ENCODE measurements at regions not wholly inside any gene's neighbourhood (a gene's known extent, or its start where the extent isn't known, plus 50 kb on each side); places are given as distances from the start of the nearest gene placed in this dataset.

- no peak overlapping the region for H4K91ac ChIP-seq (ENCODE audit: insufficient read length, low read depth, low read length)
- no peak overlapping the region for H3K4ac ChIP-seq (ENCODE audit: low read depth, low read length)
- no peaks in the 10 kb centered on the region for H3K79me2 ChIP-seq (ENCODE audit: insufficient read depth, low read length)
- no peak overlapping the region for H2BK120ac ChIP-seq (ENCODE audit: low read depth, low read length, poor library complexity, severe bottlenecking)
- no peak overlapping the region for H2AK5ac ChIP-seq (ENCODE audit: insufficient read length, low read length)
- no peak overlapping the region for H2BK15ac ChIP-seq (ENCODE audit: low read depth, low read length)
- H3T11ph ChIP-seq (ENCODE audit: low read length) = no peak overlapping the region
- DNase-seq = no peak
- H3K27ac ChIP-seq (ENCODE audit: insufficient read length, low read depth, low read length) = no peak overlapping the region
- H3K4me2 ChIP-seq (ENCODE audit: insufficient read depth, insufficient read length, low read length) = no peak overlapping the region
- no peak overlapping the region for H3K56ac ChIP-seq (ENCODE audit: insufficient read length, low read depth, low read length)
- no peak overlapping the region for H2BK20ac ChIP-seq (ENCODE audit: low read depth, low read length, poor library complexity, severe bottlenecking)
- no peak overlapping the region for H2AFZ ChIP-seq (ENCODE audit: low read length)
- H4K20me1 ChIP-seq (ENCODE audit: control insufficient read depth, insufficient read depth, insufficient read length) = no peaks in the 10 kb centered on the region
- Mint-ChIP-seq H3K27me3 (ENCODE audit: low read depth) (no peaks in the 10 kb centered on the region), H3K36me3 (ENCODE audit: insufficient read depth in 1 of 3, low read depth in 3 of 3) (no peaks in the 10 kb centered on the region), H3K4me3 (no peak overlapping the region), H3K27ac (no peak overlapping the region), H3K4me1 (peaks cover 0 to 3% of the 10 kb centered on the region in 2 experiments; a peak in 1 of 4 replicates), H3K9me3 (no peaks in the 10 kb centered on the region)
- H2BK5ac ChIP-seq (ENCODE audit: insufficient read length, low read length) = no peak overlapping the region
- no peaks in the 10 kb centered on the region for H3K79me1 ChIP-seq (ENCODE audit: insufficient read depth, low read depth, low read length, poor library complexity, severe bottlenecking)
- H3K23me2 ChIP-seq (ENCODE audit: insufficient read length, low read depth, low read length, poor library complexity, severe bottlenecking) = no peaks in the 10 kb centered on the region
- H3K27me3 ChIP-seq (ENCODE audit: insufficient read depth, low read length) = no peaks in the 10 kb centered on the region
- TF ChIP-seq CTCF (conservative IDR thresholded peaks at IDR 0.05) = peak; percentile 84
- H3K23ac ChIP-seq (ENCODE audit: insufficient read length, low read depth, low read length) = no peak overlapping the region
- no peak overlapping the region for H3K18ac ChIP-seq (ENCODE audit: insufficient read length, low read depth, low read length)
- no peak overlapping the region for H3K9ac ChIP-seq (ENCODE audit: extremely low read depth, insufficient read length, low read length)
- WGBS (ENCODE audit: extremely low coverage, insufficient read length, low lambda C conversion rate) = no CpG with 5 or more reads among the region's 2 CpGs
- no peak overlapping the region for H2BK12ac ChIP-seq (ENCODE audit: insufficient read length, low read depth, low read length)
- no peak overlapping the region for H4K5ac ChIP-seq (ENCODE audit: insufficient read length, low read depth, low read length)
- H3K4me1 ChIP-seq (ENCODE audit: insufficient read depth, low read length) = no peaks in the 10 kb centered on the region
- no peak overlapping the region for H4K8ac ChIP-seq (replicated peaks; ENCODE audit: insufficient read length, low read depth, low read length)
- no peaks in the 10 kb centered on the region for H3K9me3 ChIP-seq (ENCODE audit: control insufficient read depth, low read depth, low read length)
- H3K14ac ChIP-seq (ENCODE audit: insufficient read depth, low read length) = no peak overlapping the region
Measured at GRCh38 chr6:71533939-71534379, 245.3 kb downstream of the OGFRL1 start.
